Esophagus squamous epithelium (tissue), 4 donors: ENCODE measurements at regions not wholly inside any gene's neighbourhood (a gene's known extent, or its start where the extent isn't known, plus 50 kb on each side); places are given as distances from the start of the nearest gene placed in this dataset.

ENCODE experiments used
- POLR2A ChIP-seq, 4 donors: fragments of 450-650 bp; IDR thresholded peaks; one replicate each; pipeline ENCODE4 v1.6.1; 2017; ENCODE audit warnings: antibody characterized with exemption in 4 of 4, mild to moderate bottlenecking in 4 of 4, moderate library complexity in 3 of 4
- TF ChIP-seq, protein P1 (sequence below), 6 experiments: fragments of 450-650 bp in 4 of 6; fragments of 200-600 bp in 2 of 6; sonication (generic) in 2 of 6; IDR thresholded peaks; one replicate each; pipeline ENCODE4 v1.5.1; 2016 to 2019; ENCODE audit warnings: antibody characterized with exemption in 6 of 6, mild to moderate bottlenecking in 4 of 6, moderate library complexity in 4 of 6

- TF ChIP-seq, protein P1, sequence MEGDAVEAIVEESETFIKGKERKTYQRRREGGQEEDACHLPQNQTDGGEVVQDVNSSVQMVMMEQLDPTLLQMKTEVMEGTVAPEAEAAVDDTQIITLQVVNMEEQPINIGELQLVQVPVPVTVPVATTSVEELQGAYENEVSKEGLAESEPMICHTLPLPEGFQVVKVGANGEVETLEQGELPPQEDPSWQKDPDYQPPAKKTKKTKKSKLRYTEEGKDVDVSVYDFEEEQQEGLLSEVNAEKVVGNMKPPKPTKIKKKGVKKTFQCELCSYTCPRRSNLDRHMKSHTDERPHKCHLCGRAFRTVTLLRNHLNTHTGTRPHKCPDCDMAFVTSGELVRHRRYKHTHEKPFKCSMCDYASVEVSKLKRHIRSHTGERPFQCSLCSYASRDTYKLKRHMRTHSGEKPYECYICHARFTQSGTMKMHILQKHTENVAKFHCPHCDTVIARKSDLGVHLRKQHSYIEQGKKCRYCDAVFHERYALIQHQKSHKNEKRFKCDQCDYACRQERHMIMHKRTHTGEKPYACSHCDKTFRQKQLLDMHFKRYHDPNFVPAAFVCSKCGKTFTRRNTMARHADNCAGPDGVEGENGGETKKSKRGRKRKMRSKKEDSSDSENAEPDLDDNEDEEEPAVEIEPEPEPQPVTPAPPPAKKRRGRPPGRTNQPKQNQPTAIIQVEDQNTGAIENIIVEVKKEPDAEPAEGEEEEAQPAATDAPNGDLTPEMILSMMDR (IDR thresholded peaks at IDR 0.05) = no peak
- no peak for TF ChIP-seq POLR2A (IDR thresholded peaks at IDR 0.05)
Observed at GRCh38 chr9:100794738-100795269, 216.9 kb downstream of the CAVIN4 start.
